ENCODE measurements at regions not wholly inside any gene's neighbourhood (a gene's known extent, or its start where the extent isn't known, plus 50 kb on each side); places are given as distances from the start of the nearest gene placed in this dataset.

- H3K27ac ChIP-seq (ENCODE audit: low read depth, low read length) = no peak overlapping the region
- H3K4me3 ChIP-seq (ENCODE audit: low read length) = no peak overlapping the region
- no peaks in the 10 kb centered on the region for H3K36me3 ChIP-seq (ENCODE audit: control insufficient read depth, insufficient read depth, low read length)
These were observed 447.3 kb downstream of the ARHGEF28 start for GRCh38 chr5:74073257-74073656.

GRCh38 chr5:74072646-74073045 is 446.6 kb downstream of the ARHGEF28 start:
- H3K27me3 ChIP-seq (ENCODE audit: control insufficient read depth, insufficient read depth, low read length) = no peaks in the 10 kb centered on the region
- no peak overlapping the region for H3K9ac ChIP-seq (ENCODE audit: low read length)
- no peaks in the 10 kb centered on the region for H3K4me1 ChIP-seq (ENCODE audit: control insufficient read depth, insufficient read depth, low read length)
- H3K4me3 ChIP-seq (ENCODE audit: low read length) = no peak overlapping the region
- no peak overlapping the region for H3K27ac ChIP-seq (ENCODE audit: low read depth, low read length)
- no peaks in the 10 kb centered on the region for H3K36me3 ChIP-seq (ENCODE audit: control insufficient read depth, insufficient read depth, low read length)

More at GRCh38 chr5:74073257-74073656, 447.3 kb downstream of the ARHGEF28 start:
- H3K27me3 ChIP-seq (ENCODE audit: control insufficient read depth, insufficient read depth, low read length) = no peaks in the 10 kb centered on the region
- H3K4me1 ChIP-seq (ENCODE audit: control insufficient read depth, insufficient read depth, low read length) = no peaks in the 10 kb centered on the region
- H3K9ac ChIP-seq (ENCODE audit: low read length) = no peak overlapping the region

- Histone ChIP-seq H3K4me1 (ENCODE audit: control insufficient read depth, insufficient read depth, low read length) (no peaks in the 10 kb centered on the region), H3K27me3 (ENCODE audit: control insufficient read depth, insufficient read depth, low read length) (no peaks in the 10 kb centered on the region), H3K36me3 (ENCODE audit: control insufficient read depth, insufficient read depth, low read length) (no peaks in the 10 kb centered on the region), H3K9ac (ENCODE audit: low read length) (no peak overlapping the region), H3K27ac (ENCODE audit: low read depth, low read length) (no peak overlapping the region), H3K4me3 (ENCODE audit: low read length) (no peak overlapping the region)
These were observed 444.8 kb downstream of the ARHGEF28 start for GRCh38 chr5:74070766-74071165.

- Histone ChIP-seq H3K36me3 (ENCODE audit: control insufficient read depth, insufficient read depth, low read length) (no peaks in the 10 kb centered on the region), H3K4me3 (ENCODE audit: low read length) (no peak overlapping the region), H3K27ac (ENCODE audit: low read depth, low read length) (no peak overlapping the region), H3K27me3 (ENCODE audit: control insufficient read depth, insufficient read depth, low read length) (no peaks in the 10 kb centered on the region), H3K4me1 (ENCODE audit: control insufficient read depth, insufficient read depth, low read length) (no peaks in the 10 kb centered on the region), H3K9ac (ENCODE audit: low read length) (no peak overlapping the region)
These were observed 443.7 kb downstream of the ARHGEF28 start for GRCh38 chr5:74069741-74070140.

- H3K27me3 ChIP-seq (ENCODE audit: control insufficient read depth, insufficient read depth, low read length) = no peaks in the 10 kb centered on the region
- H3K27ac ChIP-seq (ENCODE audit: low read depth, low read length) = peak overlapping the region; percentile 16
- no peaks in the 10 kb centered on the region for H3K36me3 ChIP-seq (ENCODE audit: control insufficient read depth, insufficient read depth, low read length)
- no peaks in the 10 kb centered on the region for H3K4me1 ChIP-seq (ENCODE audit: control insufficient read depth, insufficient read depth, low read length)
- H3K9ac ChIP-seq (ENCODE audit: low read length) = no peak overlapping the region
- H3K4me3 ChIP-seq (ENCODE audit: low read length) = no peak overlapping the region
These were observed 441.9 kb downstream of the ARHGEF28 start for GRCh38 chr5:74067748-74068541.

- H3K4me3 ChIP-seq (ENCODE audit: low read length) = no peak overlapping the region
These were observed 438.9 kb downstream of the ARHGEF28 start for GRCh38 chr5:74064911-74065310.

GRCh38 chr5:74064225-74064624 is 438.2 kb downstream of the ARHGEF28 start:
- Histone ChIP-seq H3K27ac (ENCODE audit: low read depth, low read length) (no peak overlapping the region), H3K27me3 (ENCODE audit: control insufficient read depth, insufficient read depth, low read length) (no peaks in the 10 kb centered on the region), H3K36me3 (ENCODE audit: control insufficient read depth, insufficient read depth, low read length) (no peaks in the 10 kb centered on the region), H3K9ac (ENCODE audit: low read length) (no peak overlapping the region), H3K4me1 (ENCODE audit: control insufficient read depth, insufficient read depth, low read length) (no peaks in the 10 kb centered on the region), H3K4me3 (ENCODE audit: low read length) (no peak overlapping the region)

More at GRCh38 chr5:74064911-74065310, 438.9 kb downstream of the ARHGEF28 start:
- Histone ChIP-seq H3K4me1 (ENCODE audit: control insufficient read depth, insufficient read depth, low read length) (no peaks in the 10 kb centered on the region), H3K36me3 (ENCODE audit: control insufficient read depth, insufficient read depth, low read length) (no peaks in the 10 kb centered on the region), H3K27me3 (ENCODE audit: control insufficient read depth, insufficient read depth, low read length) (no peaks in the 10 kb centered on the region), H3K9ac (ENCODE audit: low read length) (no peak overlapping the region), H3K27ac (ENCODE audit: low read depth, low read length) (no peak overlapping the region)

- H3K27ac ChIP-seq (ENCODE audit: low read depth, low read length) = no peak overlapping the region
- no peak overlapping the region for H3K9ac ChIP-seq (ENCODE audit: low read length)
- H3K4me3 ChIP-seq (ENCODE audit: low read length) = no peak overlapping the region
- no peaks in the 10 kb centered on the region for H3K27me3 ChIP-seq (ENCODE audit: control insufficient read depth, insufficient read depth, low read length)
- no peaks in the 10 kb centered on the region for H3K4me1 ChIP-seq (ENCODE audit: control insufficient read depth, insufficient read depth, low read length)
- no peaks in the 10 kb centered on the region for H3K36me3 ChIP-seq (ENCODE audit: control insufficient read depth, insufficient read depth, low read length)
These were observed 437.8 kb downstream of the ARHGEF28 start for GRCh38 chr5:74063821-74064220.

GRCh38 chr5:74063346-74063745 is 437.4 kb downstream of the ARHGEF28 start:
- Histone ChIP-seq H3K9ac (ENCODE audit: low read length) (no peak overlapping the region), H3K4me1 (ENCODE audit: control insufficient read depth, insufficient read depth, low read length) (no peaks in the 10 kb centered on the region), H3K27me3 (ENCODE audit: control insufficient read depth, insufficient read depth, low read length) (no peaks in the 10 kb centered on the region), H3K36me3 (ENCODE audit: control insufficient read depth, insufficient read depth, low read length) (no peaks in the 10 kb centered on the region), H3K4me3 (ENCODE audit: low read length) (no peak overlapping the region), H3K27ac (ENCODE audit: low read depth, low read length) (no peak overlapping the region)

- no peak overlapping the region for H3K27ac ChIP-seq (ENCODE audit: low read depth, low read length)
- H3K4me3 ChIP-seq (ENCODE audit: low read length) = no peak overlapping the region
- no peaks in the 10 kb centered on the region for H3K27me3 ChIP-seq (ENCODE audit: control insufficient read depth, insufficient read depth, low read length)
- no peaks in the 10 kb centered on the region for H3K4me1 ChIP-seq (ENCODE audit: control insufficient read depth, insufficient read depth, low read length)
- no peaks in the 10 kb centered on the region for H3K36me3 ChIP-seq (ENCODE audit: control insufficient read depth, insufficient read depth, low read length)
- H3K9ac ChIP-seq (ENCODE audit: low read length) = no peak overlapping the region
These were observed 435.3 kb downstream of the ARHGEF28 start for GRCh38 chr5:74061292-74061691.

GRCh38 chr5:74059706-74060105 is 433.7 kb downstream of the ARHGEF28 start:
- H3K4me3 ChIP-seq (ENCODE audit: low read length) = no peak overlapping the region

GRCh38 chr5:74056789-74057164 is 430.8 kb downstream of the ARHGEF28 start:
- Histone ChIP-seq H3K27ac (ENCODE audit: low read depth, low read length) (no peak overlapping the region), H3K4me1 (ENCODE audit: control insufficient read depth, insufficient read depth, low read length) (no peaks in the 10 kb centered on the region), H3K9ac (ENCODE audit: low read length) (no peak overlapping the region), H3K36me3 (ENCODE audit: control insufficient read depth, insufficient read depth, low read length) (no peaks in the 10 kb centered on the region), H3K4me3 (ENCODE audit: low read length) (no peak overlapping the region), H3K27me3 (ENCODE audit: control insufficient read depth, insufficient read depth, low read length) (no peaks in the 10 kb centered on the region)

More at GRCh38 chr5:74059706-74060105, 433.7 kb downstream of the ARHGEF28 start:
- Histone ChIP-seq H3K36me3 (ENCODE audit: control insufficient read depth, insufficient read depth, low read length) (no peaks in the 10 kb centered on the region), H3K27me3 (ENCODE audit: control insufficient read depth, insufficient read depth, low read length) (no peaks in the 10 kb centered on the region), H3K9ac (ENCODE audit: low read length) (no peak overlapping the region), H3K4me1 (ENCODE audit: control insufficient read depth, insufficient read depth, low read length) (no peaks in the 10 kb centered on the region), H3K27ac (ENCODE audit: low read depth, low read length) (no peak overlapping the region)

Measured in rectal smooth muscle tissue (tissue), 1 donor.